ENCODE measurements at regions not wholly inside any gene's neighbourhood (a gene's known extent, or its start where the extent isn't known, plus 50 kb on each side); places are given as distances from the start of the nearest gene placed in this dataset.

- Histone ChIP-seq H3K4me3 (replicated peaks; ENCODE audit: insufficient read depth, low read length) (no peak overlapping the region), H3K27ac (replicated peaks) (no peak overlapping the region), H3K27me3 (ENCODE audit: insufficient read depth, poor library complexity, severe bottlenecking) (no peaks in the 10 kb centered on the region)
- no peak for DNase-seq (ENCODE audit: low read depth in 1 of 2, low spot score in 1 of 2)
- TF ChIP-seq POLR2AphosphoS5 (IDR thresholded peaks at IDR 0.05; ENCODE audit: low read depth) (no peak), SPI1 (IDR thresholded peaks at IDR 0.05; ENCODE audit: borderline replicate concordance, low read depth) (no peak), REST (IDR thresholded peaks at IDR 0.05; ENCODE audit: insufficient replicate concordance, low read depth) (no peak), GABPA (IDR thresholded peaks at IDR 0.05; ENCODE audit: low read depth) (no peak), CTCF (IDR thresholded peaks at IDR 0.05; ENCODE audit: insufficient read depth, low read length) (no peak)
These were observed 1687.4 kb upstream of the FLRT2 start for GRCh38 chr14:83842547-83842946.

GRCh38 chr14:83847102-83847501, 1682.8 kb upstream of the FLRT2 start:
- no peak for DNase-seq (ENCODE audit: low read depth in 1 of 2, low spot score in 1 of 2)
- H3K27ac ChIP-seq (replicated peaks) = no peak overlapping the region
- no peaks in the 10 kb centered on the region for H3K27me3 ChIP-seq (ENCODE audit: insufficient read depth, poor library complexity, severe bottlenecking)
- TF ChIP-seq GABPA (IDR thresholded peaks at IDR 0.05; ENCODE audit: low read depth) (no peak), CTCF (IDR thresholded peaks at IDR 0.05; ENCODE audit: insufficient read depth, low read length) (no peak), POLR2AphosphoS5 (IDR thresholded peaks at IDR 0.05; ENCODE audit: low read depth) (no peak), REST (IDR thresholded peaks at IDR 0.05; ENCODE audit: insufficient replicate concordance, low read depth) (no peak), SPI1 (IDR thresholded peaks at IDR 0.05; ENCODE audit: borderline replicate concordance, low read depth) (no peak)
- no peak overlapping the region for H3K4me3 ChIP-seq (replicated peaks; ENCODE audit: insufficient read depth, low read length)

DNA sequence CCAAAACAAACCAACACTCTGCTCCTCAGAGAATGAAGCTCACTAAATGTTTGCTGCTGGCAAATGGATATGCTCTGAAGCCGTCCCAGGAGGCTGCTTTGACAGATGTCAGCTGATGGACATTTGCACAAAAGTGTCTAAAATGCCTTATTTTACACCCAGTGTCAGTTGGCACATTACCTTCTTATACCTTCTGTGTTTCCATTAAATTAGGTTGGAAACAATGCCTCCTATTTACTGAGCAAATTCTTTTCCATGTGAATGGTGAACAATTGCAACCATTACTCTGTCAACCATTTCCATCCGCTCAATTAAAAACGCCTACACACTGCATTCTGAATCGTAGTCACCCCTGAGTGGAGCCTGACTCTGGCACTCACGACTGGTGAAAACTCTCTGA, 1679.9 kb upstream of the FLRT2 start:
- Histone ChIP-seq H3K27ac (replicated peaks) (no peak overlapping the region), H3K27me3 (ENCODE audit: insufficient read depth, poor library complexity, severe bottlenecking) (no peaks in the 10 kb centered on the region), H3K4me3 (replicated peaks; ENCODE audit: insufficient read depth, low read length) (no peak overlapping the region)
- TF ChIP-seq POLR2AphosphoS5 (IDR thresholded peaks at IDR 0.05; ENCODE audit: low read depth) = no peak
- TF ChIP-seq GABPA (IDR thresholded peaks at IDR 0.05; ENCODE audit: low read depth) = no peak
- no peak for TF ChIP-seq CTCF (IDR thresholded peaks at IDR 0.05; ENCODE audit: insufficient read depth, low read length)
- no peak for TF ChIP-seq SPI1 (IDR thresholded peaks at IDR 0.05; ENCODE audit: borderline replicate concordance, low read depth)
- TF ChIP-seq REST (IDR thresholded peaks at IDR 0.05; ENCODE audit: insufficient replicate concordance, low read depth) = no peak
- DNase-seq (ENCODE audit: low read depth in 1 of 2, low spot score in 1 of 2) = no peak
